ENCODE measurements at regions not wholly inside any gene's neighbourhood (a gene's known extent, or its start where the extent isn't known, plus 50 kb on each side); places are given as distances from the start of the nearest gene placed in this dataset.

- TF ChIP-seq POLR2AphosphoS5 (IDR thresholded peaks at IDR 0.05; ENCODE audit: borderline replicate concordance, low read depth, low read length), result no peak
- no peak for TF ChIP-seq EZH2 (IDR thresholded peaks at IDR 0.05)
Observed at GRCh38 chr18:56489893-56490292, 148.5 kb downstream of the TXNL1 start.

All from SK-N-MC (cell line).